SK-N-MC (cell line): ENCODE measurements at regions not wholly inside any gene's neighbourhood (a gene's known extent, or its start where the extent isn't known, plus 50 kb on each side); places are given as distances from the start of the nearest gene placed in this dataset.

Experiments used
- EZH2 ChIP-seq: fragments of 200-600 bp; sonication (generic); IDR thresholded peaks from one replicate; pipeline ENCODE4 v1.6.1; 2017; ENCODE audit warnings: antibody characterized with exemption
- FOXP2 ChIP-seq: optimal IDR thresholded peaks from 2 replicates; pipeline ENCODE3; 2011; ENCODE audit warnings: mild to moderate bottlenecking, moderate library complexity; ENCODE audit not compliant: insufficient read depth; ENCODE audit errors: extremely low read length, control extremely low read depth
- POLR2AphosphoS5 ChIP-seq: IDR thresholded peaks from 2 replicates; pipeline ENCODE4 v1.6.1; 2012; ENCODE audit warnings: mild to moderate bottlenecking, low read depth, low read length, borderline replicate concordance

- no peak for TF ChIP-seq POLR2AphosphoS5
- TF ChIP-seq EZH2, result no peak
- TF ChIP-seq FOXP2, result no peak
Measured at GRCh38 chr5:152007653-152008335, 83.1 kb upstream of the GLRA1 start.
